H1 (cell line): ENCODE measurements at regions not wholly inside any gene's neighbourhood (a gene's known extent, or its start where the extent isn't known, plus 50 kb on each side); places are given as distances from the start of the nearest gene placed in this dataset.

Source experiments
- CTCF ChIA-PET: fragments of 300-600 bp; sonication (Branson Sonifier 250); formaldehyde crosslinking; loops from one replicate; lab custom pipeline; 2021; ENCODE audit not compliant: partially characterized antibody; lab: Charles Lee
- POLR2A ChIA-PET: fragments of 300-600 bp; sonication (Branson Sonifier 250); formaldehyde crosslinking; loops from one replicate; lab custom pipeline; 2021; ENCODE audit warnings: inconsistent platforms; ENCODE audit not compliant: partially characterized antibody; lab: Charles Lee
- DNase-seq, 2 experiments: peaks; one replicate each; pipeline versions ENCODE4 v3.0.0 to v3.0.0-alpha.2; 2010 to 2022; ENCODE audit warnings: low spot score in 2 of 2, low read depth in 1 of 2, mixed read lengths in 1 of 2
- FAIRE-seq: peaks from 2 replicates; lab custom pipeline; 2011; peaks lifted over from hg19 to GRCh38; lab: Jason Lieb, UNC
- H2AFZ ChIP-seq: 2 replicates; pipeline ENCODE4 v1.8.1; 2012; ENCODE audit warnings: low read length, inconsistent platforms
- H2AK5ac ChIP-seq: 2 replicates; pipeline ENCODE4 v1.6.1; 2013; ENCODE audit warnings: low read depth, low read length
- H2BK120ac ChIP-seq: replicated peaks from 2 replicates; pipeline ENCODE3; 2013; ENCODE audit warnings: low read depth, low read length, inconsistent platforms
- H2BK12ac ChIP-seq: 2 replicates; pipeline ENCODE4 v1.6.1; 2013; ENCODE audit warnings: low read depth, low read length
- H2BK15ac ChIP-seq: 2 replicates; pipeline ENCODE4 v1.6.1; 2013; ENCODE audit warnings: low read length
- H2BK20ac ChIP-seq: 2 replicates; pipeline ENCODE4 v1.6.1; 2013; ENCODE audit warnings: low read length
- H2BK5ac ChIP-seq: 2 replicates; pipeline ENCODE4 v1.6.1; 2013; ENCODE audit warnings: low read depth, low read length
- H3K14ac ChIP-seq: 2 replicates; pipeline ENCODE4 v1.6.1; 2013; ENCODE audit warnings: inconsistent platforms; ENCODE audit not compliant: insufficient read length
- H3K18ac ChIP-seq: 2 replicates; pipeline ENCODE4 v1.6.1; 2013; ENCODE audit warnings: low read length; ENCODE audit errors: extremely low read depth
- H3K23ac ChIP-seq: 2 replicates; pipeline ENCODE4 v1.6.1; 2013; ENCODE audit warnings: inconsistent platforms; ENCODE audit not compliant: insufficient read length
- H3K23me2 ChIP-seq: 2 replicates; pipeline ENCODE4 v1.6.1; 2013; ENCODE audit warnings: low read depth, low read length
- H3K27ac ChIP-seq: 2 replicates; pipeline ENCODE4 v1.6.1; 2011; ENCODE audit warnings: low read depth, low read length, inconsistent platforms
- H3K27me3 ChIP-seq, 4 experiments: replicated peaks in 1 of 4; 1 replicate in 1 of 4; 2 replicates in 3 of 4; pipeline versions ENCODE4 v1.6.1 to v1.8.1; 2011 to 2013; ENCODE audit warnings: low read length in 3 of 4, mild to moderate bottlenecking in 3 of 4, inconsistent platforms in 2 of 4, mixed read lengths in 2 of 4, moderate library complexity in 1 of 4; ENCODE audit not compliant: control insufficient read depth in 3 of 4, insufficient read depth in 3 of 4; ENCODE audit errors: extremely low read depth in 1 of 4
- H3K36me3 ChIP-seq, 4 experiments: 2 replicates each; pipeline versions ENCODE4 v1.6.1 to v1.8.1; 2011 to 2013; ENCODE audit warnings: mild to moderate bottlenecking in 4 of 4, low read length in 3 of 4, moderate library complexity in 2 of 4, control low read depth in 1 of 4, inconsistent platforms in 1 of 4; ENCODE audit not compliant: insufficient read depth in 4 of 4, control insufficient read depth in 2 of 4
- H3K4ac ChIP-seq: replicated peaks from 2 replicates; pipeline ENCODE3; 2013; ENCODE audit warnings: low read length, low read depth, mixed read lengths, inconsistent platforms; ENCODE audit not compliant: insufficient read length
- H3K4me1 ChIP-seq, 4 experiments: replicated peaks in 1 of 4; 1 replicate in 1 of 4; 2 replicates in 3 of 4; pipeline versions ENCODE4 v1.6.1 to v1.8.1; 2011 to 2013; ENCODE audit warnings: low read length in 3 of 4, inconsistent platforms in 2 of 4, mixed read lengths in 1 of 4; ENCODE audit not compliant: insufficient read depth in 4 of 4, control insufficient read depth in 3 of 4
- H3K4me2 ChIP-seq, 2 experiments: 2 replicates each; pipeline versions ENCODE4 v1.6.1 to v1.8.1; 2011 to 2013; ENCODE audit warnings: low read depth in 2 of 2, low read length in 2 of 2, control low read depth in 1 of 2, inconsistent platforms in 1 of 2, mild to moderate bottlenecking in 1 of 2; ENCODE audit not compliant: insufficient read depth in 1 of 2
- H3K4me3 ChIP-seq, 4 experiments: fragments of 200-600, 300-600 bp in 1 of 4; sonication (generic), shearing (Covaris generic), sonication (Bioruptor Twin) in 1 of 4; 2 replicates each; pipeline versions ENCODE4 v1.5.1 to v1.8.1; 2011 to 2016; ENCODE audit warnings: low read length in 4 of 4, low read depth in 3 of 4, control low read depth in 2 of 4, inconsistent platforms in 2 of 4, mild to moderate bottlenecking in 2 of 4, mixed read lengths in 1 of 4, moderate library complexity in 1 of 4; ENCODE audit not compliant: insufficient read depth in 2 of 4; ENCODE audit errors: extremely low read depth in 1 of 4
- H3K56ac ChIP-seq: replicated peaks from 2 replicates; pipeline ENCODE3; 2013; ENCODE audit warnings: low read depth, mild to moderate bottlenecking, mixed read lengths, low read length, inconsistent platforms; ENCODE audit not compliant: insufficient read length
- H3K79me1 ChIP-seq: 2 replicates; pipeline ENCODE4 v1.6.1; 2013; ENCODE audit warnings: low read depth, low read length, control low read depth
- H3K79me2 ChIP-seq, 2 experiments: 2 replicates each; pipeline versions ENCODE4 v1.6.1 to v1.8.1; 2012 to 2013; ENCODE audit warnings: low read length in 2 of 2, mild to moderate bottlenecking in 2 of 2, inconsistent platforms in 1 of 2; ENCODE audit not compliant: insufficient read depth in 2 of 2, control insufficient read depth in 1 of 2
- H3K9ac ChIP-seq, 4 experiments: replicated peaks in 1 of 4; 1 replicate in 1 of 4; 2 replicates in 3 of 4; pipeline versions ENCODE4 v1.6.1 to v1.8.1; 2011 to 2013; ENCODE audit warnings: low read depth in 3 of 4, low read length in 3 of 4, control low read depth in 2 of 4, mild to moderate bottlenecking in 2 of 4, moderate library complexity in 2 of 4, inconsistent platforms in 1 of 4; ENCODE audit errors: extremely low read depth in 1 of 4
- H3K9me3 ChIP-seq, 2 experiments: 2 replicates each; pipeline versions ENCODE4 v1.6.1 to v1.8.1; 2012 to 2013; ENCODE audit warnings: mild to moderate bottlenecking in 2 of 2, moderate library complexity in 2 of 2, control low read depth in 1 of 2, inconsistent platforms in 1 of 2, low read depth in 1 of 2, low read length in 1 of 2, mixed read lengths in 1 of 2; ENCODE audit not compliant: insufficient read depth in 2 of 2
- H4K20me1 ChIP-seq, 2 experiments: replicated peaks in 1 of 2; 2 replicates each; pipeline versions ENCODE3 to v1.8.1; 2011 to 2013; ENCODE audit warnings: inconsistent platforms in 2 of 2, low read length in 2 of 2, mild to moderate bottlenecking in 1 of 2; ENCODE audit not compliant: insufficient read depth in 2 of 2, control insufficient read depth in 1 of 2
- H4K5ac ChIP-seq: 2 replicates; pipeline ENCODE4 v1.6.1; 2013; ENCODE audit warnings: low read length, low read depth, mixed read lengths, inconsistent platforms; ENCODE audit not compliant: insufficient read length
- H4K8ac ChIP-seq: 2 replicates; pipeline ENCODE4 v1.8.0; 2013; ENCODE audit warnings: mild to moderate bottlenecking, moderate library complexity, low read length, inconsistent platforms; ENCODE audit not compliant: insufficient read depth; ENCODE audit errors: extremely low read depth
- H4K91ac ChIP-seq: replicated peaks from 2 replicates; pipeline ENCODE3; 2013; ENCODE audit warnings: low read length, mixed read lengths, inconsistent platforms; ENCODE audit not compliant: insufficient read length
- BRCA1 ChIP-seq: IDR thresholded peaks from 2 replicates; pipeline ENCODE4 v1.6.1; 2012; ENCODE audit warnings: low read depth, low read length, improper control_type of control experiment
- POLR2A ChIP-seq, 2 experiments: IDR thresholded peaks; 1 replicate in 1 of 2; 2 replicates in 1 of 2; pipeline ENCODE4 v1.6.1; 2011; ENCODE audit warnings: low read depth in 2 of 2, low read length in 2 of 2, mild to moderate bottlenecking in 2 of 2; ENCODE audit errors: control extremely low read depth in 1 of 2
- TBP ChIP-seq: IDR thresholded peaks from 2 replicates; pipeline ENCODE4 v1.6.1; 2011; ENCODE audit warnings: low read depth, low read length, improper control_type of control experiment
- YY1 ChIP-seq: IDR thresholded peaks from 2 replicates; pipeline ENCODE4 v1.6.1; 2011; ENCODE audit warnings: low read depth, mild to moderate bottlenecking, low read length
- WGBS, 2 experiments: shearing (Covaris generic) in 1 of 2; methylation state at CpG; one replicate each; pipeline versions ENCODE4 v1.1.6 to v1.1.7; 2013 to 2015; ENCODE audit warnings: low lambda C conversion rate in 2 of 2, mixed read lengths in 2 of 2, inconsistent platforms in 1 of 2, low coverage in 1 of 2, missing lambda C conversion rate in 1 of 2; ENCODE audit not compliant: insufficient replicate concordance in 2 of 2, insufficient coverage in 1 of 2, insufficient read length in 1 of 2; ENCODE audit errors: extremely low coverage in 1 of 2, missing lambda C conversion rate in 1 of 2; 5-methylcytosine and 5-hydroxymethylcytosine counted together

- Histone ChIP-seq H3K23me2 (no peaks in the 10 kb centered on the region), H3K27me3 (no peaks in the 10 kb centered on the region), H3K27ac (no peak overlapping the region), H3K56ac (no peak overlapping the region), H2BK15ac (no peak overlapping the region), H3K79me1 (no peaks in the 10 kb centered on the region), H4K5ac (no peak overlapping the region), H3K9ac (no peak overlapping the region), H2BK12ac (no peak overlapping the region), H2BK20ac (no peak overlapping the region), H3K79me2 (no peaks in the 10 kb centered on the region), H4K91ac (no peak overlapping the region), H2AK5ac (no peak overlapping the region), H3K4me3 (no peak overlapping the region), H4K8ac (no peak overlapping the region), H2AFZ (no peak overlapping the region), H3K9me3 (no peaks in the 10 kb centered on the region), H3K23ac (no peak overlapping the region), H3K36me3 (no peaks in the 10 kb centered on the region), H2BK120ac (no peak overlapping the region), H3K4me2 (no peak overlapping the region), H3K4ac (no peak overlapping the region), H3K14ac (no peak overlapping the region), H3K18ac (no peak overlapping the region), H4K20me1 (no peaks in the 10 kb centered on the region), H3K4me1 (no peaks in the 10 kb centered on the region), H2BK5ac (no peak overlapping the region)
- FAIRE-seq, result no peak
- ChIA-PET CTCF (no interaction called here), POLR2A (no interaction called here)
- WGBS, 2 experiments, result 99% methylated on average over 6 of the region's 6 CpGs; no CpG with 5 or more reads in 1 of the 2 experiments
- no peak for DNase-seq
- no peak for TF ChIP-seq BRCA1
- no peak for TF ChIP-seq POLR2A (IDR thresholded peaks at IDR 0.05; ENCODE audit: control extremely low read depth in 1 of 2, low read depth in 2 of 2, low read length in 2 of 2)
- TF ChIP-seq TBP, result no peak
- TF ChIP-seq YY1, result no peak
- TF ChIP-seq, all 59 proteins: peak for 0
These were observed 1192.1 kb upstream of the PRKX start for GRCh38 chrX:4905576-4905975.
